GM23338 (cell line): ENCODE measurements at regions not wholly inside any gene's neighbourhood (a gene's known extent, or its start where the extent isn't known, plus 50 kb on each side); places are given as distances from the start of the nearest gene placed in this dataset.

Experiments used
- EZH2 ChIP-seq: fragments of 200-600 bp; sonication (generic); IDR thresholded peaks from one replicate; pipeline ENCODE4 v1.8.0; 2017; ENCODE audit warnings: antibody characterized with exemption, mild to moderate bottlenecking, low read depth; ENCODE audit not compliant: unreplicated experiment
- EZH2phosphoT487 ChIP-seq: fragments of 200-600 bp; sonication (generic); IDR thresholded peaks from one replicate; pipeline ENCODE4 v1.8.1; 2018; ENCODE audit warnings: antibody characterized with exemption; ENCODE audit not compliant: unreplicated experiment
- JUNB ChIP-seq: IDR thresholded peaks from one replicate; pipeline ENCODE4 v1.6.1; 2016; ENCODE audit warnings: antibody characterized with exemption; ENCODE audit not compliant: unreplicated experiment
- NANOG ChIP-seq: IDR thresholded peaks from 2 replicates; pipeline ENCODE4 v1.6.1; 2016; ENCODE audit warnings: antibody characterized with exemption, borderline replicate concordance
- POLR2AphosphoS5 ChIP-seq: IDR thresholded peaks from 2 replicates; pipeline ENCODE4 v1.6.1; 2016; ENCODE audit warnings: antibody characterized with exemption, low read depth
- ZNF114 ChIP-seq: fragments of 250-450 bp; sonication (Bioruptor Pico); IDR thresholded peaks from 2 replicates; pipeline ENCODE4 v1.5.0; 2020; ENCODE audit warnings: mild to moderate bottlenecking, moderate library complexity
- ZNF331 ChIP-seq: fragments of 250-450 bp; sonication (Bioruptor Pico); IDR thresholded peaks from 2 replicates; pipeline ENCODE4 v1.5.0; 2020; ENCODE audit warnings: low read depth, mild to moderate bottlenecking, moderate library complexity
- TF ChIP-seq, protein P1 (sequence below), 2 experiments: fragments of 200-600 bp in 1 of 2; sonication (generic) in 1 of 2; conservative IDR thresholded peaks; 2 replicates each; pipeline versions ENCODE4 v1.5.1 to v1.6.1; 2016 to 2017; ENCODE audit warnings: antibody characterized with exemption in 2 of 2, low read depth in 2 of 2, mild to moderate bottlenecking in 2 of 2, moderate library complexity in 1 of 2
- TF ChIP-seq, protein P2 (sequence below): IDR thresholded peaks from one replicate; pipeline ENCODE4 v1.6.1; 2018; ENCODE audit warnings: antibody characterized with exemption; ENCODE audit not compliant: unreplicated experiment

DNA sequence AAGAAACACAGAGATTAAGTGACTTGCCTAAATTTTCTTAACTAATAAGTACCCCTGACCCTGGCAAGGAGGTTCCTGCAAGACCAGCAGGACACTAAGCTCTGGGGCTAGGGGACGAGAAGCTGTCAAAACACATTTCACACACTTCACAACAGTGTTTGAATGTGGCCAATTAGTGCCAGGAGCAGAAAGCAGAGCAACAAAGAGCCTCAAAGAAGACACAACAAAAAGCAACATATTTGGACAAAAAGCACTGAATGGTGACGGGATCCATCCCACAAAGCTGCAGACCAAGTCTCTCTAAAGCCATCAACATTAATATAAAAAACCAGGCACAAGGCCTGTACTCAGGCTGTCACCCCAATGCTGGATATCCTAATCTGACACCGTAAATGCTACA is 361.9 kb upstream of the RASGEF1B start:
- TF ChIP-seq EZH2 (no peak), POLR2AphosphoS5 (no peak), NANOG (no peak), ZNF114 (CRISPR knock-in tag) (no peak), EZH2phosphoT487 (no peak), JUNB (no peak), ZNF331 (CRISPR knock-in tag) (no peak)
- TF ChIP-seq, protein P1, sequence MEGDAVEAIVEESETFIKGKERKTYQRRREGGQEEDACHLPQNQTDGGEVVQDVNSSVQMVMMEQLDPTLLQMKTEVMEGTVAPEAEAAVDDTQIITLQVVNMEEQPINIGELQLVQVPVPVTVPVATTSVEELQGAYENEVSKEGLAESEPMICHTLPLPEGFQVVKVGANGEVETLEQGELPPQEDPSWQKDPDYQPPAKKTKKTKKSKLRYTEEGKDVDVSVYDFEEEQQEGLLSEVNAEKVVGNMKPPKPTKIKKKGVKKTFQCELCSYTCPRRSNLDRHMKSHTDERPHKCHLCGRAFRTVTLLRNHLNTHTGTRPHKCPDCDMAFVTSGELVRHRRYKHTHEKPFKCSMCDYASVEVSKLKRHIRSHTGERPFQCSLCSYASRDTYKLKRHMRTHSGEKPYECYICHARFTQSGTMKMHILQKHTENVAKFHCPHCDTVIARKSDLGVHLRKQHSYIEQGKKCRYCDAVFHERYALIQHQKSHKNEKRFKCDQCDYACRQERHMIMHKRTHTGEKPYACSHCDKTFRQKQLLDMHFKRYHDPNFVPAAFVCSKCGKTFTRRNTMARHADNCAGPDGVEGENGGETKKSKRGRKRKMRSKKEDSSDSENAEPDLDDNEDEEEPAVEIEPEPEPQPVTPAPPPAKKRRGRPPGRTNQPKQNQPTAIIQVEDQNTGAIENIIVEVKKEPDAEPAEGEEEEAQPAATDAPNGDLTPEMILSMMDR (conservative IDR thresholded peaks at IDR 0.05; ENCODE audit: low read depth in 2 of 2), result no peak
- TF ChIP-seq, protein P2, sequence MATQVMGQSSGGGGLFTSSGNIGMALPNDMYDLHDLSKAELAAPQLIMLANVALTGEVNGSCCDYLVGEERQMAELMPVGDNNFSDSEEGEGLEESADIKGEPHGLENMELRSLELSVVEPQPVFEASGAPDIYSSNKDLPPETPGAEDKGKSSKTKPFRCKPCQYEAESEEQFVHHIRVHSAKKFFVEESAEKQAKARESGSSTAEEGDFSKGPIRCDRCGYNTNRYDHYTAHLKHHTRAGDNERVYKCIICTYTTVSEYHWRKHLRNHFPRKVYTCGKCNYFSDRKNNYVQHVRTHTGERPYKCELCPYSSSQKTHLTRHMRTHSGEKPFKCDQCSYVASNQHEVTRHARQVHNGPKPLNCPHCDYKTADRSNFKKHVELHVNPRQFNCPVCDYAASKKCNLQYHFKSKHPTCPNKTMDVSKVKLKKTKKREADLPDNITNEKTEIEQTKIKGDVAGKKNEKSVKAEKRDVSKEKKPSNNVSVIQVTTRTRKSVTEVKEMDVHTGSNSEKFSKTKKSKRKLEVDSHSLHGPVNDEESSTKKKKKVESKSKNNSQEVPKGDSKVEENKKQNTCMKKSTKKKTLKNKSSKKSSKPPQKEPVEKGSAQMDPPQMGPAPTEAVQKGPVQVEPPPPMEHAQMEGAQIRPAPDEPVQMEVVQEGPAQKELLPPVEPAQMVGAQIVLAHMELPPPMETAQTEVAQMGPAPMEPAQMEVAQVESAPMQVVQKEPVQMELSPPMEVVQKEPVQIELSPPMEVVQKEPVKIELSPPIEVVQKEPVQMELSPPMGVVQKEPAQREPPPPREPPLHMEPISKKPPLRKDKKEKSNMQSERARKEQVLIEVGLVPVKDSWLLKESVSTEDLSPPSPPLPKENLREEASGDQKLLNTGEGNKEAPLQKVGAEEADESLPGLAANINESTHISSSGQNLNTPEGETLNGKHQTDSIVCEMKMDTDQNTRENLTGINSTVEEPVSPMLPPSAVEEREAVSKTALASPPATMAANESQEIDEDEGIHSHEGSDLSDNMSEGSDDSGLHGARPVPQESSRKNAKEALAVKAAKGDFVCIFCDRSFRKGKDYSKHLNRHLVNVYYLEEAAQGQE, result no peak
